ENCODE measurements at regions not wholly inside any gene's neighbourhood (a gene's known extent, or its start where the extent isn't known, plus 50 kb on each side); places are given as distances from the start of the nearest gene placed in this dataset.

GRCh38 chr16:35140293-35140986 lies 1681.0 kb downstream of the TP53TG3F start:
- Histone ChIP-seq H3K4me3 (ENCODE audit: low read depth, low read length) (no peak overlapping the region), H3K4me1 (ENCODE audit: control insufficient read depth, insufficient read depth, low read length) (no peaks in the 10 kb centered on the region), H3K27ac (ENCODE audit: extremely low read depth, low read depth, low read length) (no peak overlapping the region), H3K9me3 (ENCODE audit: control insufficient read depth, insufficient read depth, low read depth, low read length) (no peaks in the 10 kb centered on the region), H3K36me3 (ENCODE audit: control insufficient read depth in 2 of 2, insufficient read depth in 1 of 2, low read length in 2 of 2) (no peaks in the 10 kb centered on the region)
- ChIA-PET POLR2A (no interaction called here), CTCF (no interaction called here)
- no peak for TF ChIP-seq ZNF626 (tag by site-specific recombination; IDR thresholded peaks at IDR 0.05)
- no peak for TF ChIP-seq ZNF266 (tag by site-specific recombination; IDR thresholded peaks at IDR 0.05; ENCODE audit: low read depth)
- TF ChIP-seq HOXA7 (CRISPR knock-in tag; IDR thresholded peaks at IDR 0.05; ENCODE audit: borderline replicate concordance): no peak
- TF ChIP-seq ZNF670 (tag by site-specific recombination; IDR thresholded peaks at IDR 0.05; ENCODE audit: low read depth): no peak
- TF ChIP-seq ZNF121 (tag by site-specific recombination; IDR thresholded peaks at IDR 0.05): no peak
- no peak for TF ChIP-seq ZNF529 (tag by site-specific recombination; IDR thresholded peaks at IDR 0.05; ENCODE audit: insufficient replicate concordance)
- no peak for TF ChIP-seq ZNF488 (tag by site-specific recombination; IDR thresholded peaks at IDR 0.05)
- no peak for TF ChIP-seq ZNF624 (tag by site-specific recombination; IDR thresholded peaks at IDR 0.05)
- TF ChIP-seq SCRT2 (tag by site-specific recombination; IDR thresholded peaks at IDR 0.05): no peak
- no peak for TF ChIP-seq ZNF16 (tag by site-specific recombination; IDR thresholded peaks at IDR 0.05; ENCODE audit: low read depth)
- no peak for TF ChIP-seq ZFP69B (tag by site-specific recombination; IDR thresholded peaks at IDR 0.05)
- TF ChIP-seq ZNF19 (tag by site-specific recombination; IDR thresholded peaks at IDR 0.05; ENCODE audit: low read depth): no peak
- TF ChIP-seq MEIS1 (CRISPR knock-in tag; IDR thresholded peaks at IDR 0.05; ENCODE audit: borderline replicate concordance): no peak
- no peak for TF ChIP-seq ZNF76 (tag by site-specific recombination; IDR thresholded peaks at IDR 0.05; ENCODE audit: borderline replicate concordance, low read depth)
- TF ChIP-seq IKZF3 (tag by site-specific recombination; IDR thresholded peaks at IDR 0.05): no peak
- TF ChIP-seq ZBTB20 (tag by site-specific recombination; IDR thresholded peaks at IDR 0.05): no peak
- TF ChIP-seq GLI2 (tag by site-specific recombination; IDR thresholded peaks at IDR 0.05; ENCODE audit: borderline replicate concordance, low read depth): no peak
- TF ChIP-seq GFI1B (tag by site-specific recombination; IDR thresholded peaks at IDR 0.05): no peak
- TF ChIP-seq OSR2 (tag by site-specific recombination; IDR thresholded peaks at IDR 0.05): no peak
- TF ChIP-seq KLF7 (tag by site-specific recombination; IDR thresholded peaks at IDR 0.05; ENCODE audit: borderline replicate concordance): no peak

- Histone ChIP-seq H3K9me3 (ENCODE audit: control insufficient read depth, insufficient read depth, low read depth, low read length) (no peaks in the 10 kb centered on the region), H3K4me3 (ENCODE audit: low read depth, low read length) (no peak overlapping the region), H3K36me3 (ENCODE audit: control insufficient read depth in 2 of 2, insufficient read depth in 1 of 2, low read length in 2 of 2) (no peaks in the 10 kb centered on the region), H3K27ac (ENCODE audit: extremely low read depth, low read depth, low read length) (no peak overlapping the region), H3K4me1 (ENCODE audit: control insufficient read depth, insufficient read depth, low read length) (no peaks in the 10 kb centered on the region)
- CTCF ChIA-PET: no interaction called here
- no peak for TF ChIP-seq KLF16 (tag by site-specific recombination; IDR thresholded peaks at IDR 0.05)
- no peak for TF ChIP-seq ZNF624 (tag by site-specific recombination; IDR thresholded peaks at IDR 0.05)
- no peak for TF ChIP-seq ZNF394 (tag by site-specific recombination; IDR thresholded peaks at IDR 0.05; ENCODE audit: borderline replicate concordance)
- no peak for TF ChIP-seq BCL6B (tag by site-specific recombination; IDR thresholded peaks at IDR 0.05)
- no peak for TF ChIP-seq ZNF426 (tag by site-specific recombination; IDR thresholded peaks at IDR 0.05)
- TF ChIP-seq ZNF248 (tag by site-specific recombination; IDR thresholded peaks at IDR 0.05): no peak
- no peak for TF ChIP-seq ZNF670 (tag by site-specific recombination; IDR thresholded peaks at IDR 0.05; ENCODE audit: low read depth)
- TF ChIP-seq WT1 (tag by site-specific recombination; IDR thresholded peaks at IDR 0.05): no peak
- TF ChIP-seq ZNF626 (tag by site-specific recombination; IDR thresholded peaks at IDR 0.05): no peak
- no peak for TF ChIP-seq ZNF184 (tag by site-specific recombination; IDR thresholded peaks at IDR 0.05)
- no peak for TF ChIP-seq ZNF19 (tag by site-specific recombination; IDR thresholded peaks at IDR 0.05; ENCODE audit: low read depth)
- TF ChIP-seq ZNF157 (tag by site-specific recombination; IDR thresholded peaks at IDR 0.05): no peak
- POLR2A ChIA-PET: no interaction called here
These were observed 1681.9 kb downstream of the TP53TG3F start for GRCh38 chr16:35141303-35141702.
